ENCODE measurements at regions not wholly inside any gene's neighbourhood (a gene's known extent, or its start where the extent isn't known, plus 50 kb on each side); places are given as distances from the start of the nearest gene placed in this dataset.

DNA sequence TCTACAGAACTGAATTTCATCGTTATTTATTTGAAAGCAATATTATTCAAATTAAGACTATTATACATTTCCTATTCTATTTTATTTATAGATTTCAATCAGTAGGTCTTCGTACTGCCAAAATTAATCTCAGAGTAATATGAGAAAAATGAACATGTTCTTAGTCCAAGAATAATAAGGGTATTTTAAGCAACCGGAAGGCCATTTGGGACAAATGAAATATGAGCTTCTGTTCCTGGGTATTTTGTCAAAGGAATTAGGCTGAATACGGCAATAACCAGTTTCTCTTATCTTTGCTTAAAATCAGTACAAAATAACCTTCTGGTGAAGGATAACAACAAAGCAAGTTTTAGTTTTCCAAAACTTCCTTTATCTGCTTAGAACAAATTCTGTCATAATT lies 410.3 kb upstream of the PRR16 start:
- no peak for DNase-seq (ENCODE audit: low spot score)
- Histone ChIP-seq H3K9me3 (ENCODE audit: low read length) (no peaks in the 10 kb centered on the region), H3K27ac (ENCODE audit: low read depth, low read length, poor library complexity, severe bottlenecking) (no peak overlapping the region), H4K20me1 (ENCODE audit: insufficient read depth, low read length) (no peaks in the 10 kb centered on the region), H3K36me3 (ENCODE audit: insufficient read depth, low read length) (no peaks in the 10 kb centered on the region), H3K79me2 (ENCODE audit: insufficient read depth, low read depth, low read length) (no peaks in the 10 kb centered on the region), H3K4me1 (ENCODE audit: insufficient read depth, low read length, poor library complexity, severe bottlenecking) (no peaks in the 10 kb centered on the region), H3K4me2 (ENCODE audit: low read length) (no peak overlapping the region), H2AFZ (ENCODE audit: low read length) (no peak overlapping the region), H3K4me3 (ENCODE audit: low read depth, low read length, poor library complexity, severe bottlenecking) (no peak overlapping the region), H3K9me2 (ENCODE audit: insufficient read depth, low read length) (no peaks in the 10 kb centered on the region)
- CTCF ChIA-PET (ENCODE audit: unreplicated experiment): no interaction called here
- TF ChIP-seq EZH2phosphoT487 (IDR thresholded peaks at IDR 0.05; ENCODE audit: borderline replicate concordance, low read depth, low read length): no peak
- TF ChIP-seq, protein P1, sequence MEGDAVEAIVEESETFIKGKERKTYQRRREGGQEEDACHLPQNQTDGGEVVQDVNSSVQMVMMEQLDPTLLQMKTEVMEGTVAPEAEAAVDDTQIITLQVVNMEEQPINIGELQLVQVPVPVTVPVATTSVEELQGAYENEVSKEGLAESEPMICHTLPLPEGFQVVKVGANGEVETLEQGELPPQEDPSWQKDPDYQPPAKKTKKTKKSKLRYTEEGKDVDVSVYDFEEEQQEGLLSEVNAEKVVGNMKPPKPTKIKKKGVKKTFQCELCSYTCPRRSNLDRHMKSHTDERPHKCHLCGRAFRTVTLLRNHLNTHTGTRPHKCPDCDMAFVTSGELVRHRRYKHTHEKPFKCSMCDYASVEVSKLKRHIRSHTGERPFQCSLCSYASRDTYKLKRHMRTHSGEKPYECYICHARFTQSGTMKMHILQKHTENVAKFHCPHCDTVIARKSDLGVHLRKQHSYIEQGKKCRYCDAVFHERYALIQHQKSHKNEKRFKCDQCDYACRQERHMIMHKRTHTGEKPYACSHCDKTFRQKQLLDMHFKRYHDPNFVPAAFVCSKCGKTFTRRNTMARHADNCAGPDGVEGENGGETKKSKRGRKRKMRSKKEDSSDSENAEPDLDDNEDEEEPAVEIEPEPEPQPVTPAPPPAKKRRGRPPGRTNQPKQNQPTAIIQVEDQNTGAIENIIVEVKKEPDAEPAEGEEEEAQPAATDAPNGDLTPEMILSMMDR (conservative IDR thresholded peaks at IDR 0.05; ENCODE audit: low read length): no peak
- POLR2A ChIA-PET: interaction anchor here (0.7 kb wide), 2 partner anchors 83 to 470 kb away, joined by 3 read pairs; no protein-coding TSS in a partner anchor
- no TSS peak for BruUV-seq (replicated peaks)
- intact Hi-C loops (cut with micrococcal nuclease; ENCODE audit: unreplicated experiment): no loop called here

DNA sequence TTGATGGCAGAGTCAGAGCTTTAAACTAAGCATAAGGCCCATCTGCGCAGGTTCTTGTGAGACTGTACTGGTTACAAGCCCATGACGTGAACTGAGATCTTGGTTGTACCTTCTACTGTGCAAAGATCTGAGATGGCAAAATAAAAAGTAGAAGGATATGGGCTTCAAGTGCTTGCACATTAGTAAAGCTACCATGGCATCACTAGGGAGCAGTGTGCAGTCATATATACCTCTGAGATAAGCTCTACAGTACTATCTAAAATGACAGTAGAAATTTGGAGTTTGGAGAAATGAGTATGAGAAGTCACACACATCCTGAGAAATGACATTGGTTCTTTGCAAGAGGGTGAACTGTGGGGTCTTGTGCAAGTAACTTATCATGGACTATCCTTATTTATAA lies 408.2 kb upstream of the PRR16 start:
- no peak for DNase-seq (ENCODE audit: low spot score)
- H3K79me2 ChIP-seq (ENCODE audit: insufficient read depth, low read depth, low read length): no peaks in the 10 kb centered on the region
- H3K4me3 ChIP-seq (ENCODE audit: low read depth, low read length, poor library complexity, severe bottlenecking): no peak overlapping the region
- H3K4me1 ChIP-seq (ENCODE audit: insufficient read depth, low read length, poor library complexity, severe bottlenecking): no peaks in the 10 kb centered on the region
- H4K20me1 ChIP-seq (ENCODE audit: insufficient read depth, low read length): no peaks in the 10 kb centered on the region
- intact Hi-C loops (cut with micrococcal nuclease; ENCODE audit: unreplicated experiment): no loop called here
- ChIA-PET POLR2A (interaction anchor here (0.8 kb wide), 1 partner anchor 9 kb away, joined by 5 read pairs; no protein-coding TSS in a partner anchor), CTCF (ENCODE audit: unreplicated experiment) (no interaction called here)
- H3K36me3 ChIP-seq (ENCODE audit: insufficient read depth, low read length): no peaks in the 10 kb centered on the region
- no peak overlapping the region for H2AFZ ChIP-seq (ENCODE audit: low read length)
- no peaks in the 10 kb centered on the region for H3K9me2 ChIP-seq (ENCODE audit: insufficient read depth, low read length)
- H3K4me2 ChIP-seq (ENCODE audit: low read length): no peak overlapping the region
- no peak overlapping the region for H3K27ac ChIP-seq (ENCODE audit: low read depth, low read length, poor library complexity, severe bottlenecking)
- no TSS peak for BruUV-seq (replicated peaks)
- H3K9me3 ChIP-seq (ENCODE audit: low read length): no peaks in the 10 kb centered on the region
- TF ChIP-seq, protein P1 (conservative IDR thresholded peaks at IDR 0.05; ENCODE audit: low read length): 0 out of 2 replicates have a peak, but pooled peaks have one; percentile 22
- no peak for TF ChIP-seq EZH2phosphoT487 (IDR thresholded peaks at IDR 0.05; ENCODE audit: borderline replicate concordance, low read depth, low read length)

DNA sequence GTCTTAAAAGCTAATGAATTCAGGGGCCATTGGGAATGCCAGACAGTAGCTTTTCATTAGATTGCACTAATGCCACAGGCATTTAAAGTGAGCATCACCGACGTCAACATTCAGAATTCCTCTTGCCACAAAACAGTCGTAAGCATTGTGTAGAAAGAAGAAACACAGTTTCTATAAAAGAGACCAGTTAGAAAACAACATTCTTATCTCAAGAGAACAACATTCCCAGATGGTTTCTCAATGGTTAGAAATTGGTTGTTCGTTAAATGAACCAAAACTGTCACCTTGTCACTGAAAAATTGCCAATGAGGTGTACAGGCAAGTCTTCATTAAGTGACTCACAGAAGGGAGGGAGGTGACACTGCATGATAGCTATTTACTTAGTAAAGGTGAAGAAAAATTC lies 401.6 kb upstream of the PRR16 start:
- Histone ChIP-seq H3K9me2 (ENCODE audit: insufficient read depth, low read length) (no peaks in the 10 kb centered on the region), H3K4me1 (ENCODE audit: insufficient read depth, low read length, poor library complexity, severe bottlenecking) (no peaks in the 10 kb centered on the region), H4K20me1 (ENCODE audit: insufficient read depth, low read length) (no peaks in the 10 kb centered on the region), H3K27ac (ENCODE audit: low read depth, low read length, poor library complexity, severe bottlenecking) (no peak overlapping the region), H3K9me3 (ENCODE audit: low read length) (no peaks in the 10 kb centered on the region), H3K79me2 (ENCODE audit: insufficient read depth, low read depth, low read length) (no peaks in the 10 kb centered on the region), H3K4me3 (ENCODE audit: low read depth, low read length, poor library complexity, severe bottlenecking) (no peak overlapping the region), H3K4me2 (ENCODE audit: low read length) (no peak overlapping the region), H2AFZ (ENCODE audit: low read length) (no peak overlapping the region), H3K36me3 (ENCODE audit: insufficient read depth, low read length) (no peaks in the 10 kb centered on the region)
- CTCF ChIA-PET (ENCODE audit: unreplicated experiment): no interaction called here
- POLR2A ChIA-PET: interaction anchor here (0.9 kb wide), 1 partner anchor 583 kb away, joined by 3 read pairs; no protein-coding TSS in a partner anchor
- TF ChIP-seq, protein P1 (conservative IDR thresholded peaks at IDR 0.05; ENCODE audit: low read length): no peak
- no peak for TF ChIP-seq EZH2phosphoT487 (IDR thresholded peaks at IDR 0.05; ENCODE audit: borderline replicate concordance, low read depth, low read length)
- intact Hi-C loops (cut with micrococcal nuclease; ENCODE audit: unreplicated experiment): no loop called here
- no TSS peak for BruUV-seq (replicated peaks)
- no peak for DNase-seq (ENCODE audit: low spot score)

Data from OCI-LY7 (cell line).